ENCODE measurements at regions not wholly inside any gene's neighbourhood (a gene's known extent, or its start where the extent isn't known, plus 50 kb on each side); places are given as distances from the start of the nearest gene placed in this dataset.

- 86% methylated on average over 3 of the region's 3 CpGs for WGBS
- H3K36me3 ChIP-seq (ENCODE audit: insufficient read depth), result no peaks in the 10 kb centered on the region
- no peak for DNase-seq (ENCODE audit: extremely low spot score)
Measured at GRCh38 chr4:138698641-138699040, 316.9 kb upstream of the NOCT start.

GRCh38 chr4:138697851-138698250 lies 317.7 kb upstream of the NOCT start:
- Histone ChIP-seq H3K4me3 (ENCODE audit: low read depth, low read length) (no peak overlapping the region), H3K4me1 (ENCODE audit: insufficient read depth) (no peaks in the 10 kb centered on the region), H3K36me3 (ENCODE audit: insufficient read depth) (no peaks in the 10 kb centered on the region), H3K27ac (ENCODE audit: low read depth) (no peak overlapping the region)
- no peak for DNase-seq (ENCODE audit: extremely low spot score)
- WGBS, result 90% methylated on average over 1 of the region's 1 CpG

More at GRCh38 chr4:138698641-138699040, 316.9 kb upstream of the NOCT start:
- Histone ChIP-seq H3K27ac (ENCODE audit: low read depth) (no peak overlapping the region), H3K4me3 (ENCODE audit: low read depth, low read length) (no peak overlapping the region), H3K4me1 (ENCODE audit: insufficient read depth) (no peaks in the 10 kb centered on the region)

GRCh38 chr4:138696771-138697170 lies 318.8 kb upstream of the NOCT start:
- Histone ChIP-seq H3K27ac (ENCODE audit: low read depth) (no peak overlapping the region), H3K36me3 (ENCODE audit: insufficient read depth) (no peaks in the 10 kb centered on the region), H3K4me3 (ENCODE audit: low read depth, low read length) (no peak overlapping the region), H3K4me1 (ENCODE audit: insufficient read depth) (no peaks in the 10 kb centered on the region)
- 75% methylated on average over 8 of the region's 8 CpGs for WGBS
- DNase-seq (ENCODE audit: extremely low spot score), result no peak

GRCh38 chr4:138696058-138696457 lies 319.5 kb upstream of the NOCT start:
- H3K4me1 ChIP-seq (ENCODE audit: insufficient read depth), result no peaks in the 10 kb centered on the region
- H3K36me3 ChIP-seq (ENCODE audit: insufficient read depth), result no peaks in the 10 kb centered on the region
- 86% methylated on average over 2 of the region's 2 CpGs for WGBS
- H3K4me3 ChIP-seq (ENCODE audit: low read depth, low read length), result no peak overlapping the region
- H3K27ac ChIP-seq (ENCODE audit: low read depth), result no peak overlapping the region
- DNase-seq (ENCODE audit: extremely low spot score), result no peak

- Histone ChIP-seq H3K27ac (ENCODE audit: low read depth) (no peak overlapping the region), H3K4me1 (ENCODE audit: insufficient read depth) (no peaks in the 10 kb centered on the region), H3K36me3 (ENCODE audit: insufficient read depth) (no peaks in the 10 kb centered on the region), H3K4me3 (ENCODE audit: low read depth, low read length) (no peak overlapping the region)
- WGBS, result 22% methylated on average over 3 of the region's 3 CpGs
- no peak for DNase-seq (ENCODE audit: extremely low spot score)
Measured at GRCh38 chr4:138693526-138693925, 322.1 kb upstream of the NOCT start.

GRCh38 chr4:138692411-138692810 lies 323.2 kb upstream of the NOCT start:
- Histone ChIP-seq H3K4me1 (ENCODE audit: insufficient read depth) (no peaks in the 10 kb centered on the region), H3K36me3 (ENCODE audit: insufficient read depth) (no peaks in the 10 kb centered on the region), H3K27ac (ENCODE audit: low read depth) (no peak overlapping the region), H3K4me3 (ENCODE audit: low read depth, low read length) (no peak overlapping the region)
- DNase-seq (ENCODE audit: extremely low spot score), result no peak

GRCh38 chr4:138689593-138689992 lies 326.0 kb upstream of the NOCT start:
- WGBS, result 93% methylated on average over 6 of the region's 6 CpGs
- DNase-seq (ENCODE audit: extremely low spot score), result no peak
- no peak overlapping the region for H3K4me3 ChIP-seq (ENCODE audit: low read depth, low read length)
- no peak overlapping the region for H3K27ac ChIP-seq (ENCODE audit: low read depth)
- H3K36me3 ChIP-seq (ENCODE audit: insufficient read depth), result no peaks in the 10 kb centered on the region
- no peaks in the 10 kb centered on the region for H3K4me1 ChIP-seq (ENCODE audit: insufficient read depth)

GRCh38 chr4:138689187-138689586 lies 326.4 kb upstream of the NOCT start:
- no peaks in the 10 kb centered on the region for H3K36me3 ChIP-seq (ENCODE audit: insufficient read depth)
- H3K4me1 ChIP-seq (ENCODE audit: insufficient read depth), result no peaks in the 10 kb centered on the region
- H3K4me3 ChIP-seq (ENCODE audit: low read depth, low read length), result no peak overlapping the region
- H3K27ac ChIP-seq (ENCODE audit: low read depth), result no peak overlapping the region
- 77% methylated on average over 9 of the region's 9 CpGs for WGBS
- DNase-seq (ENCODE audit: extremely low spot score), result no peak

- Histone ChIP-seq H3K27ac (ENCODE audit: low read depth) (no peak overlapping the region), H3K4me1 (ENCODE audit: insufficient read depth) (no peaks in the 10 kb centered on the region), H3K4me3 (ENCODE audit: low read depth, low read length) (no peak overlapping the region), H3K36me3 (ENCODE audit: insufficient read depth) (no peaks in the 10 kb centered on the region)
- 50% methylated on average over 12 of the region's 12 CpGs for WGBS
- DNase-seq (ENCODE audit: extremely low spot score), result no peak
Measured at GRCh38 chr4:138688408-138689085, 327.0 kb upstream of the NOCT start.

GRCh38 chr4:138686106-138686835 lies 329.3 kb upstream of the NOCT start:
- DNase-seq (ENCODE audit: extremely low spot score), result no peak
- no peak overlapping the region for H3K27ac ChIP-seq (ENCODE audit: low read depth)
- WGBS, result 75% methylated on average over 11 of the region's 11 CpGs
- H3K4me1 ChIP-seq (ENCODE audit: insufficient read depth), result no peaks in the 10 kb centered on the region
- no peak overlapping the region for H3K4me3 ChIP-seq (ENCODE audit: low read depth, low read length)
- no peaks in the 10 kb centered on the region for H3K36me3 ChIP-seq (ENCODE audit: insufficient read depth)

GRCh38 chr4:138685316-138685715 lies 330.3 kb upstream of the NOCT start:
- no peaks in the 10 kb centered on the region for H3K4me1 ChIP-seq (ENCODE audit: insufficient read depth)
- no peak overlapping the region for H3K27ac ChIP-seq (ENCODE audit: low read depth)
- no peaks in the 10 kb centered on the region for H3K36me3 ChIP-seq (ENCODE audit: insufficient read depth)
- 77% methylated on average over 7 of the region's 7 CpGs for WGBS
- no peak for DNase-seq (ENCODE audit: extremely low spot score)
- no peak overlapping the region for H3K4me3 ChIP-seq (ENCODE audit: low read depth, low read length)

GRCh38 chr4:138680989-138681604 lies 334.5 kb upstream of the NOCT start:
- peak; percentile 78 for DNase-seq (ENCODE audit: extremely low spot score)
- H3K4me3 ChIP-seq (ENCODE audit: low read depth, low read length), result no peak overlapping the region
- H3K36me3 ChIP-seq (ENCODE audit: insufficient read depth), result no peaks in the 10 kb centered on the region
- no peaks in the 10 kb centered on the region for H3K4me1 ChIP-seq (ENCODE audit: insufficient read depth)
- WGBS, result 12% methylated on average over 7 of the region's 7 CpGs
- no peak overlapping the region for H3K27ac ChIP-seq (ENCODE audit: low read depth)

GRCh38 chr4:138680256-138680655 lies 335.3 kb upstream of the NOCT start:
- 97% methylated on average over 3 of the region's 3 CpGs for WGBS
- no peak for DNase-seq (ENCODE audit: extremely low spot score)
- Histone ChIP-seq H3K27ac (ENCODE audit: low read depth) (no peak overlapping the region), H3K4me1 (ENCODE audit: insufficient read depth) (no peaks in the 10 kb centered on the region), H3K36me3 (ENCODE audit: insufficient read depth) (no peaks in the 10 kb centered on the region), H3K4me3 (ENCODE audit: low read depth, low read length) (no peak overlapping the region)
